Testis (tissue), 2 donors: ENCODE measurements at regions not wholly inside any gene's neighbourhood (a gene's known extent, or its start where the extent isn't known, plus 50 kb on each side); places are given as distances from the start of the nearest gene placed in this dataset.

ENCODE experiments used
- DNase-seq: peaks from one replicate; pipeline ENCODE4 v3.0.0-alpha.2; 2019
- H3K27ac ChIP-seq, 2 donors: fragments of 200-600 bp; sonication (generic); one replicate each; pipeline ENCODE4 v1.5.1; 2019
- H3K27me3 ChIP-seq: fragments of 200-600 bp; sonication (generic); one replicate; pipeline ENCODE4 v1.5.1; 2019
- H3K36me3 ChIP-seq: fragments of 200-600 bp; sonication (generic); one replicate; pipeline ENCODE4 v1.5.1; 2017; ENCODE audit warnings: low read depth; ENCODE audit errors: missing control alignments
- H3K4me1 ChIP-seq: fragments of 200-600 bp; sonication (generic); one replicate; pipeline ENCODE4 v1.5.1; 2019
- H3K4me3 ChIP-seq, 2 donors: fragments of 200-600 bp; sonication (generic); one replicate each; pipeline ENCODE4 v1.5.1; 2017 to 2019
- H3K9me3 ChIP-seq: fragments of 200-600 bp; sonication (generic); one replicate; pipeline ENCODE4 v1.5.1; 2017
- POLR2A ChIP-seq: fragments of 450-650 bp; IDR thresholded peaks from one replicate; pipeline ENCODE4 v1.6.1; 2017; ENCODE audit warnings: antibody characterized with exemption, mild to moderate bottlenecking, moderate library complexity
- WGBS, 2 donors: methylation state at CpG; one replicate each; pipeline ENCODE4 v1.1.5; 2018; 5-methylcytosine and 5-hydroxymethylcytosine counted together
- intact Hi-C: fragments of 100-400 bp; cut with DNase I; formaldehyde crosslinking; loops from one replicate; pipeline ENCODE4 v1.15.1; 2023; ENCODE audit warnings: low total_unique reads
- TF ChIP-seq, protein P1 (sequence below), 3 experiments: fragments of 450-650 bp in 2 of 3; fragments of 200-600 bp in 1 of 3; sonication (generic) in 1 of 3; IDR thresholded peaks; one replicate each; pipeline ENCODE4 v1.5.1; 2016 to 2019; ENCODE audit warnings: antibody characterized with exemption in 3 of 3, mild to moderate bottlenecking in 2 of 3, moderate library complexity in 1 of 3

DNA sequence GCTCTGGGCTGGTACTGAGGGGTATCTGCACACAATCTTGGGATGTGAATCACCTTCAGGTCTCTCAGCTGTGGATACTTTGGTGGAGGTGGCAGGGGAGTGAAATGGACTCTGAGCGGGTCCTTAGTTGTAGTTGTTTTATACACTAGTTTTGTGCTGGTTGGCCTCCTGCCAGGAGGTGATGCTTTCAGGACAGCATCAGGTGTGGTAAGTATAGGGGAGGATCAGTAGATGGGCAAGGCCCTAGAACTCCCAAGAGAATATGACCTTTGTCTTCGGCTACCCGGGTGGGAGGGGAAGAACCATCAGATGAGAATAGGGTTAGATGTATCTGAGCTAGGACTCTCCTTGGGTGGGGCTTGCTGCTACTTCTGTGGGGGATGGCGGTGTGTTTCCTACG lies 2284.3 kb upstream of the PCDH20 start:
- H3K4me1 ChIP-seq: no peaks in the 10 kb centered on the region
- 87 to 94% methylated on average over 5 of the region's 5 CpGs for WGBS, 2 donors
- intact Hi-C loops: no loop called here
- TF ChIP-seq, protein P1, sequence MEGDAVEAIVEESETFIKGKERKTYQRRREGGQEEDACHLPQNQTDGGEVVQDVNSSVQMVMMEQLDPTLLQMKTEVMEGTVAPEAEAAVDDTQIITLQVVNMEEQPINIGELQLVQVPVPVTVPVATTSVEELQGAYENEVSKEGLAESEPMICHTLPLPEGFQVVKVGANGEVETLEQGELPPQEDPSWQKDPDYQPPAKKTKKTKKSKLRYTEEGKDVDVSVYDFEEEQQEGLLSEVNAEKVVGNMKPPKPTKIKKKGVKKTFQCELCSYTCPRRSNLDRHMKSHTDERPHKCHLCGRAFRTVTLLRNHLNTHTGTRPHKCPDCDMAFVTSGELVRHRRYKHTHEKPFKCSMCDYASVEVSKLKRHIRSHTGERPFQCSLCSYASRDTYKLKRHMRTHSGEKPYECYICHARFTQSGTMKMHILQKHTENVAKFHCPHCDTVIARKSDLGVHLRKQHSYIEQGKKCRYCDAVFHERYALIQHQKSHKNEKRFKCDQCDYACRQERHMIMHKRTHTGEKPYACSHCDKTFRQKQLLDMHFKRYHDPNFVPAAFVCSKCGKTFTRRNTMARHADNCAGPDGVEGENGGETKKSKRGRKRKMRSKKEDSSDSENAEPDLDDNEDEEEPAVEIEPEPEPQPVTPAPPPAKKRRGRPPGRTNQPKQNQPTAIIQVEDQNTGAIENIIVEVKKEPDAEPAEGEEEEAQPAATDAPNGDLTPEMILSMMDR (IDR thresholded peaks at IDR 0.05): no peak
- no peak for TF ChIP-seq POLR2A
- no peaks in the 10 kb centered on the region for H3K9me3 ChIP-seq
- H3K4me3 ChIP-seq: no peak overlapping the region
- DNase-seq: no peak
- H3K27ac ChIP-seq: no peak overlapping the region
- H3K27me3 ChIP-seq: no peaks in the 10 kb centered on the region
- H3K36me3 ChIP-seq: no peaks in the 10 kb centered on the region

- TF ChIP-seq, protein P1 (IDR thresholded peaks at IDR 0.05): no peak
- no peak for TF ChIP-seq POLR2A
- Histone ChIP-seq H3K4me3 (no peak overlapping the region), H3K9me3 (no peaks in the 10 kb centered on the region), H3K36me3 (no peaks in the 10 kb centered on the region), H3K27me3 (no peaks in the 10 kb centered on the region), H3K4me1 (no peaks in the 10 kb centered on the region), H3K27ac (no peak overlapping the region)
- no peak for DNase-seq
- intact Hi-C loops: no loop called here
These were observed 2280.4 kb upstream of the PCDH20 start for GRCh38 chr13:63696055-63696454.

GRCh38 chr13:63693696-63694095 lies 2278.0 kb upstream of the PCDH20 start:
- no peaks in the 10 kb centered on the region for H3K36me3 ChIP-seq
- DNase-seq: no peak
- intact Hi-C loops: no loop called here
- H3K4me1 ChIP-seq: no peaks in the 10 kb centered on the region
- WGBS, 2 donors: 84 to 98% methylated on average over 8 to 11 of the region's 15 CpGs
- no peak overlapping the region for H3K27ac ChIP-seq
- H3K9me3 ChIP-seq: no peaks in the 10 kb centered on the region
- H3K4me3 ChIP-seq: no peak overlapping the region
- no peaks in the 10 kb centered on the region for H3K27me3 ChIP-seq
- TF ChIP-seq POLR2A: no peak
- TF ChIP-seq, protein P1 (IDR thresholded peaks at IDR 0.05): no peak

DNA sequence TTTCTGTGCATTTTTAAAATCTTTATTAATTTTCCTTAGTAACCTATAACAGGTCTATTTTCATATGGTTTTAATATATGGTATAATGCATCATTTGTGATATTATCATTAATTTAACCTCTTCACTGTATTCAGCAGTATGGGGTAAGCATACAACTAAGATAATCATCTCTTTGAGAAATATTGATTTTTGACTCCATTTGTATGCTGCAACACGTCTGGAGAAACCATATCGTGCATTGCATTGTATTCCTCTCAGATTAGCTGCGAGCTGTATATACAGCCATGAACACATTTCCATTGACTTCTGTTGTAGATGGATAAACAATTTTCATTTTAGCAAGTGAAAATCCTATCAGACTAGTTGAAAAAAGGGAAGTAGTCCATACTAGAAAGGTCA lies 2275.8 kb upstream of the PCDH20 start:
- Histone ChIP-seq H3K4me3 (no peak overlapping the region), H3K36me3 (no peaks in the 10 kb centered on the region), H3K27me3 (no peaks in the 10 kb centered on the region), H3K9me3 (no peaks in the 10 kb centered on the region), H3K4me1 (no peaks in the 10 kb centered on the region), H3K27ac (no peak overlapping the region)
- DNase-seq: no peak
- no peak for TF ChIP-seq POLR2A
- TF ChIP-seq, protein P1 (IDR thresholded peaks at IDR 0.05): no peak
- 89 to 93% methylated on average over 3 of the region's 3 CpGs for WGBS, 2 donors
- intact Hi-C loops: no loop called here

DNA sequence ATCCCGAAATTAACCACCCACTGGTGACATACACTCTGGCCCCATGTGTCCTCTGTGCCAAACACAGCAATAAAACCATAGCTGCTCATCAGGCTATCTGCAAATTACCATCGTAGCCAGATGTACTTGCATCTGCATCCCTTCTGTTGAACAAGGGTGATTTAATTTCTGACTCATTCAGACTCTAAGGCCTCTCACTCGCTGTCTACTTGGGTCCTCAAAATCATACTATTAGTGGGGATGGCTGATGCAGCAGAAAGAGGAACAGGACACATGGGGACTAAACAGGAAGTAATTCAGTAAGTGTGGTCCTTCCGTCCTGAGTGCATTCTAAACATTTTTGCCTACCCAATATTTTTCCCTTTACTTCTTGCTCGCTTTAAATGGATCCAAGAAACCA lies 2275.0 kb upstream of the PCDH20 start:
- Histone ChIP-seq H3K4me3 (no peak overlapping the region), H3K4me1 (no peaks in the 10 kb centered on the region), H3K36me3 (no peaks in the 10 kb centered on the region), H3K27ac (no peak overlapping the region), H3K27me3 (no peaks in the 10 kb centered on the region), H3K9me3 (no peaks in the 10 kb centered on the region)
- WGBS, 2 donors: 87 to 89% methylated on average over 5 of the region's 5 CpGs
- intact Hi-C loops: no loop called here
- TF ChIP-seq, protein P1 (IDR thresholded peaks at IDR 0.05): no peak
- no peak for TF ChIP-seq POLR2A
- DNase-seq: no peak
